Tibial nerve (tissue), 4 donors: ENCODE measurements at regions not wholly inside any gene's neighbourhood (a gene's known extent, or its start where the extent isn't known, plus 50 kb on each side); places are given as distances from the start of the nearest gene placed in this dataset.
A peak's percentile ranks its signal among the peaks of the same experiment; 100 is the strongest.

Experiments used
- DNase-seq, 2 donors: peaks; one replicate each; pipeline ENCODE4 v3.0.0-alpha.2; 2019; ENCODE audit warnings: low spot score in 2 of 2
- H3K27ac ChIP-seq, 4 donors: fragments of 200-600 bp; sonication (generic) in 3 of 4; one replicate each; pipeline ENCODE4 v1.5.1; 2017 to 2019; ENCODE audit warnings: mild to moderate bottlenecking in 1 of 4
- H3K27me3 ChIP-seq, 2 donors: fragments of 200-600 bp; sonication (generic) in 1 of 2; one replicate each; pipeline versions ENCODE4 v1.5.1 to v1.6.0; 2017 to 2019
- H3K36me3 ChIP-seq, 3 donors: fragments of 200-600 bp; sonication (generic); one replicate each; pipeline ENCODE4 v1.5.1; 2018 to 2019
- H3K4me1 ChIP-seq, 4 donors: fragments of 200-600 bp; sonication (generic) in 3 of 4; one replicate each; pipeline ENCODE4 v1.5.1; 2017 to 2019
- H3K4me3 ChIP-seq, 4 donors: fragments of 200-600 bp; sonication (generic) in 3 of 4; one replicate each; pipeline ENCODE4 v1.5.1; 2017 to 2019; ENCODE audit warnings: mild to moderate bottlenecking in 1 of 4, moderate library complexity in 1 of 4
- H3K9me3 ChIP-seq, 4 donors: fragments of 200-600 bp; sonication (generic) in 3 of 4; one replicate each; pipeline ENCODE4 v1.5.1; 2017 to 2019
- EP300 ChIP-seq, 2 donors: sonication (generic); formaldehyde crosslinking; IDR thresholded peaks; one replicate each; pipeline ENCODE4 v1.6.1; 2017; ENCODE audit warnings: antibody characterized with exemption in 2 of 2, mild to moderate bottlenecking in 1 of 2
- POLR2A ChIP-seq, 2 donors: fragments of 450-650 bp; IDR thresholded peaks; one replicate each; pipeline ENCODE4 v1.6.1; 2017; ENCODE audit warnings: antibody characterized with exemption in 2 of 2, mild to moderate bottlenecking in 2 of 2, moderate library complexity in 2 of 2
- WGBS, 2 donors: methylation state at CpG; one replicate each; pipeline ENCODE4 v1.1.5; 2018; 5-methylcytosine and 5-hydroxymethylcytosine counted together
- TF ChIP-seq, protein P1 (sequence below), 5 experiments: fragments of 200-600 bp in 3 of 5; fragments of 450-650 bp in 2 of 5; sonication (generic) in 3 of 5; IDR thresholded peaks; one replicate each; pipeline ENCODE4 v1.5.1; 2016 to 2019; ENCODE audit warnings: antibody characterized with exemption in 5 of 5, mild to moderate bottlenecking in 3 of 5, moderate library complexity in 2 of 5

DNA sequence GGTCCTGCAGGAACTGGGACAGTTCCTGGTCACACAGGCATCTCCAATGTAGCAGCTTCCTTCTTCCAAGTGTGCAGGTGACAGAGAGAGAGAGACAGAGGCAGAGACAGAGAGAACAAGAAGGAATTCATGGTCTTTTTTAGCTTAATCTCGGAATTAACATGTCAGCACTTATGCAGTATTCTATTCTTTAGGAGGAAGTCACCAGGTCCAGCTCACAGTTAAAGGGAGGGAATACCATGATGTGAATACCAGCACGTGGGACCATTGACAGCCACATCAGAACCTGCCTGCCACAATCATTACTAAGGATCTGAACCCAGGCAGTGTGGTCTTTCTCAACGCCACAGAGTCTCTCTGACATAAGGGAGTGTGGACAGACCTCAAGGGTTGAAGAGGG, 341.6 kb downstream of the MN1 start:
- DNase-seq: no peak
- no peaks in the 10 kb centered on the region for H3K4me1 ChIP-seq
- WGBS, 2 donors: 32 to 39% methylated on average over 3 of the region's 3 CpGs
- peaks cover 0 to 5% (median 0%) of the 10 kb centered on the region in 4 donors for H3K9me3 ChIP-seq
- H3K27ac ChIP-seq: no peak overlapping the region
- H3K27me3 ChIP-seq: no peaks in the 10 kb centered on the region
- H3K4me3 ChIP-seq: no peak overlapping the region
- TF ChIP-seq, protein P1, sequence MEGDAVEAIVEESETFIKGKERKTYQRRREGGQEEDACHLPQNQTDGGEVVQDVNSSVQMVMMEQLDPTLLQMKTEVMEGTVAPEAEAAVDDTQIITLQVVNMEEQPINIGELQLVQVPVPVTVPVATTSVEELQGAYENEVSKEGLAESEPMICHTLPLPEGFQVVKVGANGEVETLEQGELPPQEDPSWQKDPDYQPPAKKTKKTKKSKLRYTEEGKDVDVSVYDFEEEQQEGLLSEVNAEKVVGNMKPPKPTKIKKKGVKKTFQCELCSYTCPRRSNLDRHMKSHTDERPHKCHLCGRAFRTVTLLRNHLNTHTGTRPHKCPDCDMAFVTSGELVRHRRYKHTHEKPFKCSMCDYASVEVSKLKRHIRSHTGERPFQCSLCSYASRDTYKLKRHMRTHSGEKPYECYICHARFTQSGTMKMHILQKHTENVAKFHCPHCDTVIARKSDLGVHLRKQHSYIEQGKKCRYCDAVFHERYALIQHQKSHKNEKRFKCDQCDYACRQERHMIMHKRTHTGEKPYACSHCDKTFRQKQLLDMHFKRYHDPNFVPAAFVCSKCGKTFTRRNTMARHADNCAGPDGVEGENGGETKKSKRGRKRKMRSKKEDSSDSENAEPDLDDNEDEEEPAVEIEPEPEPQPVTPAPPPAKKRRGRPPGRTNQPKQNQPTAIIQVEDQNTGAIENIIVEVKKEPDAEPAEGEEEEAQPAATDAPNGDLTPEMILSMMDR (IDR thresholded peaks at IDR 0.05): no peak
- no peak for TF ChIP-seq POLR2A (IDR thresholded peaks at IDR 0.05)
- no peak for TF ChIP-seq EP300 (IDR thresholded peaks at IDR 0.05)
- H3K36me3 ChIP-seq: no peaks in the 10 kb centered on the region

DNA sequence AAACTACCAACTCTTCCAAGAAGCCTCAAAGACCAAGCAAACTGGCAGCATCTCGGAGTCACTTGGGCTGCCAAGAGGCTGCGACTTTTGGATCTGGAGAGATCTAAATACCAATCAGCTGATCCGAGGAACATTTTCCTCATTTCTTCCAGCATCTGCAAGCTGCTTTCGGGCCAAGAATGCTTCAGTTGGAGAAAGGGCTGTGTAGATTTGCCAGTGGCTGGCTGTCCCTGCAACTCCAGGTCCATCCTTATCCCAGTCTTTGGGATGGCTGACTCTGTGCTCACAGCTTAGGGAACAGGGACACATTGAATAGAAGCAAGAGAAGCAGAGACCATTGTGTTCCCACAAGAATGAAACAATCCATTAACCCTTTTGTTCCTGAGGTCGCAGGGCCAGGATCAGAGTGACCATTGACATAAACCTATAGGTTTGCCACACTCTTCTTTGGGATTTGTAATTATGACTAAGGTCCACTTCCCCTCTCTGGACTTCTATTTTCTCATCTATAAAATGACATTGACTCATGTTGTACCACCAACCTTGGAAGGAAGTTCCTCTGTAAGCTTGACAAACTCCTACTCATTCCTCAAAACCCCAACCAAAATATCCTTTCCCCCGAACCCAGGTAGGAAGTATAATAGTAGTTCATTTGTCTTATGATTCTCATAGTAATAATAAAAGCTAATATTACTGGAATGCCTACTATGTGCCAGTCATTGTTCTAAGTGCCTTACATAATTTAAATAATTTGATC, 340.8 kb downstream of the MN1 start:
- WGBS, 2 donors: 37 to 44% methylated on average over 6 of the region's 6 CpGs
- DNase-seq: peak; percentile 20 to 50

DNA sequence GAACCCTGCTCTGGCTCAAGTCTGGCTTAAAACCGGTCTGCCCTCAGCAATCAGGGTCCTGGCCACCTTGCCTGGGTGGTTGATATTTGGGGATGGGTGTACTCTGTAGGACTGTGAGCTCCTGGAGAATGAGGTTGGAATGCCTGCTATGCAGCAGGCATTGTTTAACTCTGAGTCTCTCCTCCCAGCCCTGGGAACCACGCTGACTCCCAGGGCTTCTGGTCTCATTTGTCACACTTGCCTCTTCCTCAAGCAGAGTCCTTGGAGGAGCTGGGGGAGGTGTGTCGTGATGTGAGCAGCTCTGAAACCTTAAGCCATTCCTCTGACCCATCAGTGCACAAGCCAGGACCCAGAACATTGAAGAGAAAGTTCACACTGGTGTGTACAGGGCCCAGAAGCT, 340.1 kb downstream of the MN1 start:
- H3K27me3 ChIP-seq: no peaks in the 10 kb centered on the region
- no peak overlapping the region for H3K27ac ChIP-seq
- DNase-seq: no peak
- H3K4me1 ChIP-seq: no peaks in the 10 kb centered on the region
- no peak overlapping the region for H3K4me3 ChIP-seq
- H3K36me3 ChIP-seq: no peaks in the 10 kb centered on the region
- TF ChIP-seq, protein P1 (IDR thresholded peaks at IDR 0.05): no peak
- TF ChIP-seq POLR2A (IDR thresholded peaks at IDR 0.05) (no peak), EP300 (IDR thresholded peaks at IDR 0.05) (no peak)
- H3K9me3 ChIP-seq: peaks cover 0 to 5% (median 0%) of the 10 kb centered on the region in 4 donors
- WGBS, 2 donors: 35 to 38% methylated on average over 3 of the region's 3 CpGs

More for the DNA sequence above, 340.8 kb downstream of the MN1 start:
- Histone ChIP-seq H3K36me3 (no peaks in the 10 kb centered on the region), H3K27ac (no peak overlapping the region), H3K27me3 (no peaks in the 10 kb centered on the region), H3K4me3 (no peak overlapping the region), H3K4me1 (no peaks in the 10 kb centered on the region), H3K9me3 (peaks cover 0 to 5% (median 0%) of the 10 kb centered on the region in 4 donors)
- TF ChIP-seq EP300 (IDR thresholded peaks at IDR 0.05) (no peak), POLR2A (IDR thresholded peaks at IDR 0.05) (no peak)
- TF ChIP-seq, protein P1 (IDR thresholded peaks at IDR 0.05): no peak

DNA sequence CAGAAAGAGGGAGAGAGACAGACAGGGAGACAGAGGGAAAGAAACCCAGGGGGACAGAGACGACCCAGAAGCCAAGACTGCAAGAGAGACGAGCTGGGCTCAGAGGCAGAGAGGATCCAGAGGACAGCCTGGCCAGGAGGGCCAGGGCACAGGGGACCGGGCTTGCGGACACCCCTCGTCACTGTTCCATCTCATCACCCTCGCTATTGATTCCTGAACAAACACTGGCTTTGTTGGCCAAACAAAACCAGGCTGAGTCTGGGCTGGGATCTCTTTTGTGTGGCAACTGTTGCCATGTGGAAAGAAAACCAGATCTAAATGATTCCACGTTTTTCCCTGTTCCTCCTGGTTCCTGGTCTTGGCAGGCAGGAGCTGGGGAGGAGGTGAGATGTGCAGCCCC, 339.4 kb downstream of the MN1 start:
- Histone ChIP-seq H3K4me1 (no peaks in the 10 kb centered on the region), H3K27me3 (no peaks in the 10 kb centered on the region), H3K9me3 (peaks cover 0 to 5% (median 0%) of the 10 kb centered on the region in 4 donors), H3K36me3 (no peaks in the 10 kb centered on the region), H3K27ac (no peak overlapping the region), H3K4me3 (no peak overlapping the region)
- TF ChIP-seq, protein P1 (IDR thresholded peaks at IDR 0.05): no peak
- no peak for TF ChIP-seq EP300 (IDR thresholded peaks at IDR 0.05)
- no peak for TF ChIP-seq POLR2A (IDR thresholded peaks at IDR 0.05)
- no peak for DNase-seq
- WGBS, 2 donors: 24 to 30% methylated on average over 7 of the region's 7 CpGs

DNA sequence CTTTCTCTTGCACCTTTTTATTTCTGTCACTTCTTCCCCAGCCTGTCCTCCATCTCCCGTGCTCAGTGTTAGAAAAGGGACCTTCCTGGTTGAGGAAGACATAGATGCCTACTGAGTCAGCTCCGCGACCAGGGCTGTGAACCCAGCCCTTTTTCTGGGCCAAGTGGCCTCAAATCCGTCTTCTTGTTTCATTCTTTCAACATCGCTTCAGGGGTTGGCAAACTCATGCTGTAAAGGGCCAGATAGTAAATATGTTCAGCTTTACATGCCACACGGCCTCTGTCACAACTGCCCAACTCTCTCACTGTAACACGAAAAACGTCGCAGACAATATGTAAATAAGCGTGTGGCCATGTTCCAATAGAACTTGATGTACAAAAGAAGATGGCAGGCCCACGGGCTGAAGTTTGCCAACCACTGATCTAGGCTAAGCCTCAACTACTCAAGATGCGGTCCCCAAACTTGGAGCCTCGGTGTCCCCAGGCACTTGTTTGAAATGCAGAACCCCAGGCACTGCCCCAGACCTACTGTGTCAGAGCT, 338.4 kb downstream of the MN1 start:
- Histone ChIP-seq H3K4me3 (no peak overlapping the region), H3K9me3 (peaks cover 0 to 5% (median 0%) of the 10 kb centered on the region in 4 donors), H3K27me3 (no peaks in the 10 kb centered on the region), H3K4me1 (no peaks in the 10 kb centered on the region), H3K27ac (no peak overlapping the region), H3K36me3 (no peaks in the 10 kb centered on the region)
- no peak for DNase-seq
- WGBS, 2 donors: 85 to 89% methylated on average over 13 of the region's 13 CpGs
- TF ChIP-seq, protein P1 (IDR thresholded peaks at IDR 0.05): no peak
- TF ChIP-seq EP300 (IDR thresholded peaks at IDR 0.05) (no peak), POLR2A (IDR thresholded peaks at IDR 0.05) (no peak)
